ENCODE measurements at regions not wholly inside any gene's neighbourhood (a gene's known extent, or its start where the extent isn't known, plus 50 kb on each side); places are given as distances from the start of the nearest gene placed in this dataset.

- no peak for DNase-seq (ENCODE audit: low read depth)
- TF ChIP-seq CTCF (IDR thresholded peaks at IDR 0.05; ENCODE audit: low read depth, low read length, missing control alignments) = no peak
- H3K4me3 ChIP-seq (ENCODE audit: low read depth, low read length) = no peak overlapping the region
Observed at GRCh38 chr3:194801461-194802432, 116.1 kb downstream of the FAM43A start.

- TF ChIP-seq CTCF (IDR thresholded peaks at IDR 0.05; ENCODE audit: low read depth, low read length, missing control alignments) = no peak
- H3K4me3 ChIP-seq (ENCODE audit: low read depth, low read length) = no peak overlapping the region
Observed at GRCh38 chr3:194804796-194805195, 119.1 kb downstream of the FAM43A start.

DNA sequence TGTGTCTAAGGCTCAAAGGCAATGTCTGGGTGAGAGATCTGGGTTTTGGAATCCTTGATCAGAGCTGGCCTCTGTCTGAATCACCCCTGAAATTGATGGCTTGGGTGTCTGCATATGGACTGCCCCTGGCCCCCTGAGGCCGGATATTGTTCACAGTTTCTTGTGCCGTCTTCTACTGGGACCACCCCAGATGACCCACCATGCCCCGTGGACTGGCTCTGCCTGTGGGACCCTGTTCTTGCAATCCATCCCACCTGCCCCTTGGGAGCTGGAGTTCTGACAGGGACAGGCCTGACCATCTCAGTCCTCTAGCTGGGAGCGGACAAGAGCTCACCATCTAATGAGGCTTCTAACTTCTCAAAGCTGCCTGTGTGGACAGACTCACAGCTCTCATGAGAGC is 119.9 kb downstream of the FAM43A start:
- DNase-seq (ENCODE audit: low read depth) = no peak
- no peak for TF ChIP-seq CTCF (IDR thresholded peaks at IDR 0.05; ENCODE audit: low read depth, low read length, missing control alignments)
- no peak overlapping the region for H3K4me3 ChIP-seq (ENCODE audit: low read depth, low read length)

More at GRCh38 chr3:194804796-194805195, 119.1 kb downstream of the FAM43A start:
- no peak for DNase-seq (ENCODE audit: low read depth)

- no peak overlapping the region for H3K4me3 ChIP-seq (ENCODE audit: low read depth, low read length)
- no peak for TF ChIP-seq CTCF (IDR thresholded peaks at IDR 0.05; ENCODE audit: low read depth, low read length, missing control alignments)
- no peak for DNase-seq (ENCODE audit: low read depth)
Observed at GRCh38 chr3:194806991-194807630, 121.4 kb downstream of the FAM43A start.

DNA sequence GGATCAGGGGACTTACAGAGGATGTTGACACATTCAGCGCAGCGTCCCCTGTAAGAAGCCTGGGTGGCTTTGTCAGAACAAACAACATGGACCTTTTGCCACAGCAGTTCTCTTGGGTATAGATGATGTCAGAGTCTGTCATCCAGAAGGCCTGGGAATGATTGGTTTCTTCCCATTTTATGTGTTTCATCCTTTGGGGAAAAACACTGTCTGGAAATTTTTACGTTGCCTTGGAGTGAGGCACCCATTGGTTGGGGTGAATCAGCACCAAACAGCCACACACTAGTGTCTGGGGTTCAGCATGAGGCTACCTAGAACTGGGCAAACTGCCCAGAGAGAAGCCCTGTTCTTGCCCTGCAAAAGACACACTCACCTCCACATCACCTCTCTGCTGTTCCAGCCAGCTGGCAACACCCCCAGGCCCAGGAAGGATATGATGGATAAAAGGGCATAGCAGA is 123.0 kb downstream of the FAM43A start:
- no peak overlapping the region for H3K4me3 ChIP-seq (ENCODE audit: low read depth, low read length)
- TF ChIP-seq CTCF (IDR thresholded peaks at IDR 0.05; ENCODE audit: low read depth, low read length, missing control alignments) = no peak
- DNase-seq (ENCODE audit: low read depth) = no peak

- no peak for DNase-seq (ENCODE audit: low read depth)
- TF ChIP-seq CTCF (IDR thresholded peaks at IDR 0.05; ENCODE audit: low read depth, low read length, missing control alignments) = no peak
- H3K4me3 ChIP-seq (ENCODE audit: low read depth, low read length) = no peak overlapping the region
Observed at GRCh38 chr3:194809382-194809781, 123.7 kb downstream of the FAM43A start.

Measured in GM12864 (cell line).